Left hindlimb (tissue), 1 donor: ENCODE measurements at regions not wholly inside any gene's neighbourhood (a gene's known extent, or its start where the extent isn't known, plus 50 kb on each side); places are given as distances from the start of the nearest gene placed in this dataset.

Experiments used
- DNase-seq: peaks from one replicate; pipeline ENCODE4 v3.0.0-alpha.2; 2018

GRCh38 chr22:48613566-48614200 lies 1214.0 kb downstream of the BRD1 start:
- no peak for DNase-seq

DNA sequence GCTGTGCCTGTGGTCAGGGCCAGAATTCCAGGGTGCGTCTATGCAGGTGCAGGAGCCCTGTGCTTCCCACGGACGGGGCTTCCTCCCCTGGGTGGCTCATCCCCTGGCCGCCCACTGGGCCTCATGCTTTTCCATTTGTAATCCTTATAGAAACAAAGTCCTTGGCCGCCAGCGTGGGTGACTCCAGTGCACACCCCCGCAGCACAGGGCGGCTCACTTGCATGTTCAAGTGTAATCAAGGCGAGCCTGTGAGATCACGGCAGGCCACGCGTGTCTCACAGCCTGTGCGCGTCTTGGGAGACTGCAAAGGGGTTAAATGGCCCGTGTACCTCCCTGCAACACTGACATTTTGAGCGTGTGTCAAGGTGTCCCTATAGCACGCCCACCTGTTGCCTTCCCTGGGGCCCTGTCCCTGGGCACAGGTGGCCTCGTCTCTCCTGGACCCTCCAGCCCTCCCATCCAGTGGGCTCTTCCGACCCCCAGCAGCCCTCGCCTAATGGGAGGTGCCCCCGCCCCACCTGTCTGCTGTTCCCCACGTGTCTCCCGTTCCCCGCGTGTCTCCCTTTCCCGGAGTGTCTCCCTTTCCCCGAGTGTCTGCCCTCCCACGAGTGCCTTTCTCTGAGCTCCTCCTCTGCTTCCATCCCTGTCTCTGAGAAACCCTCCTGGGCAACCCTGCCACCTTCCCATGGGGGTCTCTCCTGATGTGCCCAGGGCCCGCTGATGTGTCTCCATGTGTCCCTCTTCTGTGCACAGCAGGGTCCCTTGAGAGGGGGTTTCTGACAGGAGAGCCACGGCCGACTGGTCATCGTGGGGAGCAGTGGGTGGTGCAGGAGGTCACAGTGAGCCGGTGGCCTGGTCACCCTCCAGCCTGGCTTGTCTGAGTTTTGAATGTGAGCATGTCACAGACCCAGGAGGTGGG lies 1215.3 kb downstream of the BRD1 start:
- no peak for DNase-seq

GRCh38 chr22:48609279-48609865 lies 1218.3 kb downstream of the BRD1 start:
- no peak for DNase-seq

DNA sequence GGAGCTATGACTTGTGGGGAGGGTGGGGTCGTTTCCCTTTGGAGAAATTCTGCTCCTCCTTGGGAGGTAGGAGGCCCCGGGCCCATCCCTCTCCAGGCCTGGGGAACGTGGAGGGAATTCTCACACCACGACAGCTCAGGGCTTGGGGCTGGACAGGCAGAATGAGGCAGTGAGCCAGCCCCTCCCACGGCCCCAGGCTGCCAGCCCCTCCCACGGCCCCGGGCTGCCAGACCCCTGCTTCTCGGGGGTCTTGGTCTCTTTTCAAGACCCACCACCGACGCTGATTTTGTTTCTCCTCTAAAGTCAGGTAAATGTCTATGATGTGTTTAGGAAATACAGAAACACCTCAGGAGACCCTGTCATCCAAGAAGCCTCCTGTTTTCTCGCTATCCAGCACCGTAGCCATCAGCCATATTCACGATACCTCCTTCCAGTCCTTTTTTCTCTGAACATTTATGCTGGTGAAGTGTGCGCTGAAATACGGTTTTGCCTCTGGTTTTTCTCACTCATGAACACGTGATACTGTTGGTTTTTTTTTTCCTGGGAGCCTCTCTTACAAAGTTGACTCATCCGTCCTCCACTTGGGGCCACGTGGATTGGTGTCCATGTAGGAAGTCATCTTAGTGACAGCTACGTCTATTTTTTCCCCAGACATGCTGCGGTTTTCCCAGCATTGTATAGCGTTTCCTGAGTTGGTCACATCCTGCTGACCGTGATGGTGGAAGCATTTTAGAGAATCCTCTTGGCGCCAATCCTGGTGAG lies 1219.6 kb downstream of the BRD1 start:
- DNase-seq, result no peak

DNA sequence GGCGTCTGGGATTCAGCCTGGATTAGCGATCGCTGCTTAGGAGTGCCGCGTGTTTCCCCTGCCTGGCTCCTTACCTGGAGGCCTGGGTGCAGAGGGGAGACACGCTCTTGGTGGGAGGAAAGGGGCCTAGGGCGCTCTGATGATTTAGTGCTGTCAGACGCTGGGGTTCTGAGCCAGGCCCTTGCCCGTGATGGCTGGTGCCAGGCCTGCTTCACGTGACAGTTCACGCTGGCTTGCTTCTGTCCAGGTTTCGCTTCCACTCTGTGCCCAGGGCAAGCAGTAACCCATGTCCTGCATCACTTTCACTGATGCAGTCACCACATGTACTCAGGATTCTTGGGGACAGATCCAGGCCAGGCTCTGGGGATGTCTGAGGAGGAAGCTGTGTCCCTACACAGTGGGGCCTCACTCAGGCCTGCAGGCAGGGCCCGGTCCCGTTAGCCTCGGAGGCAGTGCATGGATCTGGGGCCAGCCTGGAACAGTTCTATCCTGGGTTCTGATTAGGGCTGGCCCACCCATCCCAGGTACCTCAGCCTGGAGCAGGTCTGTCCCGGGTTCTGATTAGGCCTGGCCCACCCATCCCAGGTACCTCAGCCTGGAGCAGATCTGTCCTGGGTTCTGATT lies 1220.9 kb downstream of the BRD1 start:
- no peak for DNase-seq

GRCh38 chr22:48605856-48606481 lies 1221.7 kb downstream of the BRD1 start:
- no peak for DNase-seq

GRCh38 chr22:48605125-48605524 lies 1222.5 kb downstream of the BRD1 start:
- DNase-seq, result no peak

- DNase-seq, result peak; percentile 52
Measured at GRCh38 chr22:48603621-48604320, 1223.9 kb downstream of the BRD1 start.

GRCh38 chr22:48602805-48603518 lies 1224.7 kb downstream of the BRD1 start:
- DNase-seq, result no peak

DNA sequence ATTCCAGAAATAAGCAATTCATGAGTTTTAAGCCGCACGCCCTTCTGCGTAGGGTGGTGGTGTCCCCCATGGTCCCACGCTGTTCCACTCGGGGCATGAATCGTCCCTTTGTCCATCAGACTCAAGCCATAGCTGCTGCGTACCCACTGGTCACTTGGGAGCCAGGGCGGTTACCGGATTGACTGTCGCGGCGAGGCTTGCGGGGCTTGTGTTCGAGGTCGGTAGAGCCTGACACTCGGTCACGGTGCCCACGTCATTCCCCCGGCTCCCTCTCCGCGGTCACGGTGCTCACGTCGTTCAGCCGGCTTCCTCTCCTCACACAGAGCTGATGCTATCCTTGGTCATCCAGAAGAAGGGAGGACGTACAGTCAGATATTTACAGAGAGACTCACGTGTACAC lies 1227.0 kb downstream of the BRD1 start:
- DNase-seq, result no peak

- no peak for DNase-seq
Measured at GRCh38 chr22:48600171-48600570, 1227.5 kb downstream of the BRD1 start.

DNA sequence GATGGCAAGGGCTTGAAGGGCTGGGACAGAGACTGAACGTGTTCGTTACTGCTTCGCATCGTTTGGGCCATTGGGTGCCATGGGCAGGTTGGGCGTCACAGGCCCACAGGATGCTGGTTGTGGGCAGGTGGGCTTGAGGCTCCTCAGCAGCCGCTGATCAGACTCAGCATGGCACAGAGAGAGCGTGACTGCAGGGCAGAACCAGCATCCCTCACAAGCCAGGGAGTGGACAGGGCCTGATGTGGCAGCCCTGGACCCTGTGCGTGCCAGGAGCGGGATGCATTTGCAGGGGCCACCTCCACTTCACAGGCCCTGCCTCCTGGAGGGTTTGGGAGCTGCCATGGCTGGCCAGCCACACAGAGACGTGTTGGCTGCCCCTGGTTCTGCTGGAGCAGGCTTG lies 1228.3 kb downstream of the BRD1 start:
- no peak for DNase-seq

DNA sequence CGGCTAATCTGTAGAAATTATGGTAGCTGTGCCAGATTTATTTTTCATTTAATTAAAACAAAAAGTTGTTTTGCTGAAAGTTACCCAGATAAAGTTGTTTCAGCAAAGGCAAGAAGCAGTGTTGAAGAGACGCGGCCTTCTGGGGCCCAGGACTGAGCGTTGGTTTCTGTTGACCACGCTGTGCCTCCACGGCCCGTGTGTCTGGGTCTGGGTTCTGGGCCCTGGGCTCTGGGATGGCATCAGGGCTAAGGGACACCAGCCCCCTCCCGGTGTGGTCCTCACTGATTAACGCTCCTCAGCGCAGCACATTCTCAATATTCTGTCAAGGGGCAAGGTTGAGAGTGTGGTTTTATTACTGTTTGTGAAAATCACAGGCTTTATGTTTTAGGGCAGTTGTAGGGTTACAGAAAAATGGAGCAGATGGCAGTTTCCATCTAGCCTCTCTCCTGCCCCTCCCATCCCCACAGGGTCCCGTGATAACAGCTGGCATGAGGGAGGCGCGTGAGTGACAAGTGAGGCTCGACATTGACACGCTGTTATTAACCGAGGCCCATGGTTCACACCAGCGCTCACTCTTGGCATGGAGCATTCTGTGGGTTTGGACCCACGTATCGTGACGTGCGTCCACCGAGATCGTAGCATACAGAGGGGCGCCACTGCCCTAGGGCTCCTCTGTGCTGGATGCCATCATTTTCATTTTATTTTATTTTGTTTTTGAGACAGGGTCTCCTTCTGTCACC lies 1231.4 kb downstream of the BRD1 start:
- no peak for DNase-seq

DNA sequence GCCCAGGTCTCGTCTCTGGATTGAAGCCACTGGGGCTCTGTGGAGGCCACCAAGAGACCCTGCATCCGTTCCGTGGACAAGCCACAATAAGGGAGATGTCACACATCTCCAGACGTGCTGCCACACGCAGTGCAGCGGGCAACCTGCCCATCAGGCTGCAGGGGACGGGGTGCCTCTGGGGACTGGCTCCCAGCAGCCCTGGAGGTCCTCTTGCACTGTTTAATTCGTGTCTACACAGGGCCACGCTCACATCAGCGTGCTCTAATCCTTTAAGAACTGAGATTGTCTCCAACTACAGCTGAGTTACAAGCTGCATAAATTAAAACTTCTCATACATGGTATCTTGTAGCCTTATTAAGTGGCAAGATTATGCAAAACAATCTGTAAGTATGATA lies 1232.2 kb downstream of the BRD1 start:
- DNase-seq, result no peak

GRCh38 chr22:48594757-48595510 lies 1232.7 kb downstream of the BRD1 start:
- no peak for DNase-seq

DNA sequence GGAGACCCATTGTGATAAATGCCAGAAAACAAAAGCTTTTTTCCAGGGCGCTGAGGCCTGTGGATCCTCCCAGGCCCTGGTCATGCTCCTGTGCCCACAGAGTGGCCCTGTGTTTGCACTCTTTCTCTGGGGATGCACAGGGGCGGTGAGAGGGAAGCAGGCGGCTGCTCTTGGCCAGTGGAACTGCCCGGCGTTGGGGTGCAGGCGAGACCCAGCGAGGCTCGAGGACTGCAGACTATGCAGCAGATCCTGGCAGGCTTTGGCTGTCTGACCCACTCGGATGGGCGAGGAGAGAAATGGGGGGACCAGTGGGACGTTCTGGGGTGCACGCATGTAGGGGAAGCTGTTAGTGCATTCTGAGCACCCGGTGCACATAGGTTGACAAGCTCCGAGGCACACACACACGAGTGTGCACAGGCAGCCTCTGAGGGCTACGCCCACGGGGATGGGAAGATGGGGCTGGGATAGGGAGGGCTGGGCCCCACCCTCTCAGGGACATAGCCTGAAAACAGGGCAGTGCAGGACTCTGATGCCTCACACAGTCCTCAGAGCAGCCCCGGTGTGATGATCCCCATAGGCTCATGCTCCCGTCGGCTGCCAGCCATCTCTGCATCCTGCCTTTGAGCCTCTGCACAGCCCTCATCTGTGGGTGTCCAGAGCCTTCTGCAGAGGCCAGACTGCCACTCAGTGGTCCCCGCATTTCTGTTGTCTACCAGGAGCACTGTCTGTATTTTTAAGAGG lies 1233.5 kb downstream of the BRD1 start:
- DNase-seq, result no peak

DNA sequence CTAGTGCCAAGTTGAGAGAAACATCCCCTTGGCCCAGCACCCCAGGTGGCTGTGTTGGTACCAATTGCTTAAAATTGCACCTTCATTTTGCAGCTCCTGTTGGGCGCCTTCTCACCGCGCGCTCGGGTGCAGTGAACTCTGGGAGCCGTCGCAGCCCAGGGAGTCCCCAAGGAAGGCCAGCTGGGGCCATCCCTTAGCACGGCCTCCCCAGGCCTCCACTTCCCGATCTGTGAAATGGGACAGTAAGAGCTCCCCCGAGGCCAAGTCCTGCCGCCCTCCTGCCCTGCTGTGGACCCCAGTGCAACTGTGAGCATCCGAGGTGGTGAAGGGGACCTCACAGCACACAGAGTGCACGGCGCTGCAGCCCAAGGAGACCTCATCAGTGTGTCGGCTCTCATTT lies 1234.1 kb downstream of the BRD1 start:
- DNase-seq, result no peak

DNA sequence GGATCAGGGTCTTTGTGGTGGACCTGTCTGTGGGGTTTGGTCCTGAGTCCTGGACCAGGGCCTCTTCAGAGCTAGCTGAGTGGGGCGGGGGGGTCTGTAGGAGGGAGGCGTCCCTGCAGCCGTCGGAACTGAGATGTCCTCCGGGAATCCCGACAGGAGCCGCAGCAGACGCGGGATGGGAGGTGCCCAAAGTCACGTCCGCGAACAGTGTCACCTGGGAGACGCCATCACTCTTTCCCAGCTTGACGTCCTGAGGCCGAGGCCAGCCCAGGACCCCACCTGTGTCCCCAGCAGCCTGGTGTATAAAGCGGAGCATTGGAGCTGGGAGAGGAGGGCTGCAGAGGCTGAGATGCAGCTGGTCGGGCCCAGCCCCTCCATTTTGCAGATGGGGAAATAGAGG lies 1234.7 kb downstream of the BRD1 start:
- DNase-seq, result no peak

GRCh38 chr22:48592488-48592887 lies 1235.2 kb downstream of the BRD1 start:
- no peak for DNase-seq
